ENCODE measurements at regions not wholly inside any gene's neighbourhood (a gene's known extent, or its start where the extent isn't known, plus 50 kb on each side); places are given as distances from the start of the nearest gene placed in this dataset.
"Not testable (repeated sequence)": the region's sequence is repeated elsewhere in the genome, so short reads cannot be mapped to it uniquely, and the experiment has no call there.

GRCh38 chr18:34942276-34942675 is 98.9 kb upstream of the MAPRE2 start:
- no peak for DNase-seq

DNA sequence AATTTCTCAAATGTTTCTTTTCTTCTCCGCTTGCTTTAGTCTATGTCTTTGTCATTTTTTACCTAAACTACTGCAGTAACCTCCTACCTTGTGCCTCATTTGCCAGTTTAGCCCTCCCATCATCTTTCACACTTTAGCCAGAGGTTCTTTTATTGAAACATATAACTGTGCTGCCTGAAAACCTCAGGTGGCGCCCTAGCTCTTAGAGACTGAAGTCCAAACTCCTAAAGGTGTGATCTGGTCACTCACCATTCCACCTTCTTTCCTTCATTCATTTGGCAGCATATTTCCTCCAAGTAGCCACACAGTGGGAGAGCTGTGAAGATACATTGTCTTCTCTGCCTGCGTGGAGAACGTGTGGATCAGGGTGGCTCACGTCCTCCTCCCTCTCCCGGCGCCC is 98.2 kb upstream of the MAPRE2 start:
- no peak for DNase-seq

DNA sequence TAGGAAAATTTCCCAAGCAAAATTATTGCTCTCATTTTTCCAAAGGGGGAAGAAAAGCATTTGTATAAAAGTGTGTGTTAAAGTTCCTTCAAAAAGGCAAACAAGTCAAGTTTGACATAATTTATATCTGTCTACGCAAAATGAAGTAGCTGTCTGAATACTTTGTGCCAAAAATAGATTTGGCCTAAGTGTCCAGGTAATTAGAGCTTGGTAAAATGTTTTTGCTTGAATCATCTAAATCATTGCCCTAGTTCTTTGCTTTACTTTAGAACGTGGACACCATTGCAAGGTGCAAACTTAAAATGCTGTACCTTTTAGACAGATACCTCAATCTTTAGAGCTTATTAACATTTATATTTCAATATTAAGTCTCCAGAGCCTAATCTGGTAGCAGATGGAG is 97.6 kb upstream of the MAPRE2 start:
- no peak for DNase-seq

DNA sequence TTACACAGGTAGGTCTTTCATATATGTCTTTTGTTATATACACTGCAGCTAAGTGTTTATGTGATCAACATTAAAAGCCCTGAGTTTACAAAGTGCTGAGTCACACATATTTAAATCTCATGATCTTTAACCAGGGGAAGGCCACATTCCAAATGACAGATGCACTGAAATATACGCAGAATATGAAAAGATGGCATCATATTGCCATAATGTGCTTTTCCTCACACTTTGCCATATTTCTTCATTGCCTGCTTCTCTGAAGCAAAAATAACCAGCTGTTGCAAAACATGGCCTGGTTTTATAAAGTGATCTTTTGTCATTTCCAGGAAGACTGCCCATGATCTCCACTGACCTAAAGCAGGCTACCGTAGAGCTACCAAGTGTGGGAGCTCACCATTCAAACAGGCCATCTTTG is 93.5 kb upstream of the MAPRE2 start:
- DNase-seq, result peak in 1 of 2 donors; percentile 23

DNA sequence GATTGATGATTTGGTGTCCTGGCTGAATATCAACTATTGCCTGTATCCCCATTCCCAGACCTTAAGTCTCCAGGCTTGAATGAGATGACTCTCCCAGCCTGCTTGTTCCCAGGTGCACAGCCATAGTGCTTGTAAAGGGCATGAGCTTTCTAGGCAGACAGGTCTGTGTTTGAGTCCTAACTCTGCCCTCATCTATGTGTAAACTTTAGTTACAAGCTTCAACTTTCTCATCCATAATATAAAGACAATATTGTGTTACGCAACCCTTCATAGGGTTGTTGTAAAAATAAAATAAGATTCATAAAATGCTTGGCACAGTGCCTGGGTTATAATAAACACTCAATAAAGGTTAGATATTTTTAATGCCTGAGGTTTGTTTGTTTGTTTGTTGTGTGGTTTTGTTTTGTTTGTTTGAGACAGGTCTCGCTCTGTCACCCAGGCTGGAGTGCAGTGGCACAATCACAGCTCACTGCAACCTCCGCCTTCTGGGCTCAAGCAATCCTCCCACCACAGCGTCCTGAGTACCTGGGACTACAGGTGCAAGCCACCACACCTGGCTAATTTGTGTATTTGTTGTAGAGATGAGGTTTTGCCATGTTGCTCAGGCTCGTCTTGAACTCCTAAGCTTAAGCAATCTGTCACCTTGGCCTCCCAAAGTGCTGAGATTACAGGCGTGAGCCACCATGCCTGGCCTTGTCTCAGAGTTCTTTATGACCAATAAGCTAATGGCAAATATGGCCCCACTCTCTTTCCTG is 89.4 kb upstream of the MAPRE2 start:
- DNase-seq, result no peak

GRCh38 chr18:34953212-34953611 is 88.0 kb upstream of the MAPRE2 start:
- no peak for DNase-seq

DNA sequence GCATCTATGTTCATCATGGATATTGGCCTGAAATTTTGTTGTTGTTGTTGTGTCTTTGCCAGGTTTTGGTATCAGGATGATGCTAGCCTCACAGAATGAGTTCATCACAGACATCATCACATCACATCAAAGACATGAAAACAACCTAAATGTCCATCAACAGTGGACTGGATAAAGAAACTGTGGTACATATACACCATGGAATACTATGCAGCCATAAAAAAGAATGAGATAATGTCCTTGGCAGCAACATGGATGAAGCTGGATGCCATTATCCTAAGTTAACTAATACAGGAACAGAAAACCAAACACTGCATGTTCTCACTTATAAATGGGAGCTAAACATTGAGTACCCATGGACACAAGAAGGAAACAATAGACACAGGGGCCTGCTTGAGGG is 85.7 kb upstream of the MAPRE2 start:
- DNase-seq, result not testable (repeated sequence)

- DNase-seq, result no peak
Measured at GRCh38 chr18:34956663-34957062, 84.5 kb upstream of the MAPRE2 start.

- DNase-seq, result no peak
Measured at GRCh38 chr18:34957119-34957863, 83.9 kb upstream of the MAPRE2 start.

- DNase-seq, result no peak
Measured at GRCh38 chr18:34957864-34958259, 83.4 kb upstream of the MAPRE2 start.

GRCh38 chr18:34959211-34959829 is 81.9 kb upstream of the MAPRE2 start:
- DNase-seq, result no peak

DNA sequence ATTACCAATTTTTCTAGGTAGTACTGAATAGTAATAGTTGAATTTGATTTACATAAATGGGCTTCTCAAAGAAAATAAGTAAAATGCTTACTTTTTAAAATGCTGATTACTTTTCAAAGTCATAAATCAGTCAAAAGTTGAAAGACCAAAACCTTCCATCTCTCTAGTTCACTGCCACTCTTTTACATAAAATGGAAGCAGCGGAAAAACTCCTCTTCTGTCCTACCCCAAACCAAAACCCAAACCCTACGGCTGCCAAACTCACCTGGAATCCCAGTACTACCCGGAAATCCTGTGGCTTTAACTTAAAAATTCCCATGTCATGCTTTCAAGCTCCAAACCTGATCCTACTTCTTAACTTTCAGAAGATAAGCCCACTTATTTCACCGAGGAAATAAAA is 81.2 kb upstream of the MAPRE2 start:
- DNase-seq, result no peak

GRCh38 chr18:34965108-34965507 is 76.1 kb upstream of the MAPRE2 start:
- no peak for DNase-seq

GRCh38 chr18:34965566-34965965 is 75.6 kb upstream of the MAPRE2 start:
- DNase-seq, result peak in 1 of 2 donors; percentile 9

- DNase-seq, result no peak
Measured at GRCh38 chr18:34970106-34970505, 71.1 kb upstream of the MAPRE2 start.

GRCh38 chr18:34971313-34971712 is 69.9 kb upstream of the MAPRE2 start:
- DNase-seq, result no peak

DNA sequence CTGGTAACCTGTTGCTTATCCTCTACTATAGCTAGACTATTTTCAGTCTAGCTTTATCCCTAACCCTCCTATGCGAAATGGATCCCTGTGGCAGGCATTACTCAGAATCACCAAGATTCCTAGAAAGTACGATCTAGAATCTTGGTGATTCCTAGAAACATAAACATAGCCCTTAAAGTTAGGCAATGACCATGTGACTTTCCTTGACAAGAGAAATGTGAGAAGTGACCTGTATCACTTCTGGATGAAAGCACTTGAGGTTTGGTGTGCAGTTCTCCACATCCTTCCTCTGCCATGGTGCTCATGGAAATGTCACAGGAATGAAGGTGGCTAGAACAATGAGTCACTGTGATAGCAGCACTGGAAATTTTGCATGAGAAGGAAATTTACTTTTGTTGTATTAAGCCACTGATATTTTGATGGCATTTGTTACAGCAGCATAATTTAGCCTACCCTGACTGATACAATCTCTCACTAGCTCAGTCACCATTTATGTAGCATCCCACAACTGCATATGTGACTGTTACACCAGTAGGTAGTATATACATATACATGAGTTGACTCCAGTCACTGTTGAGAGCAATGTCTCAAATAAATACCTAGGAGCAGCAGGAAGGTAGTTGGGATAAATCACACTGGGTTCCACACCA is 68.3 kb upstream of the MAPRE2 start:
- DNase-seq, result no peak

DNA sequence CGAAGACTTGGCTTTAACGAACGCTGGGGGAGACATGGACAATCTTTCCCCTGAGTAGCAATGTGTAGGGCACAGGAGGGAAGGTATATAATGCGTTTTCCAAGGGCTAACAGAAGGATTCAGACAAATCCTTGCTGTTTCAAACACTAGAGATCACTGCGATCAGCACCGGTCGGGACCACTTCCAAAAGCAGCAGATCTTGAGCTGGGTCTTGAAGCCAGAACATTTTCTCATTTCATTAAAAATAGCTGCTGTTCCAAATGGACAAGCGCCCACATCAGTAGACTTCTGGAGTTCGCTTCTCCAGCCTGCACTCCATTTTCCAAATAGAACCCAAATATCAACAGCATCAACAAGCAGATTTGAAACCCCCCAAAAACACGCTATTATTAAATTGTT is 65.1 kb upstream of the MAPRE2 start:
- DNase-seq, result no peak

DNA sequence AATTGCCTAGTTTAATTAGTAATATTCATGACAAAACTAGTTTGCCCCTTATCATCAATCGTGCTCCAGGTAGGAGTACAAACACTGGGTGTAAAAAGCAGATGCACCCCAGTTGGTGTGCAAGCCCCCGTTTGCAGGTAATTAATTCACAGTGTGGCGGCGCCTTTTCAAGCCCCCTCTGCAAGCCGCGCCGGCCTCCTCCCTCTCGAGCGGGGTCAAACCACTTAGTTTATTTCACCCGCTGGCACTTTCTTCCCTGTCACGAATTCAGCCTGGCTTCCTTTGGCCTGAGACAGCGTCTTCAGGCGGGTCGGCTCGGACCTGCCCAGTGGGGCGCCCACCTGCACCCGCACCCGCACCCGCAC is 64.7 kb upstream of the MAPRE2 start:
- no peak for DNase-seq

DNA sequence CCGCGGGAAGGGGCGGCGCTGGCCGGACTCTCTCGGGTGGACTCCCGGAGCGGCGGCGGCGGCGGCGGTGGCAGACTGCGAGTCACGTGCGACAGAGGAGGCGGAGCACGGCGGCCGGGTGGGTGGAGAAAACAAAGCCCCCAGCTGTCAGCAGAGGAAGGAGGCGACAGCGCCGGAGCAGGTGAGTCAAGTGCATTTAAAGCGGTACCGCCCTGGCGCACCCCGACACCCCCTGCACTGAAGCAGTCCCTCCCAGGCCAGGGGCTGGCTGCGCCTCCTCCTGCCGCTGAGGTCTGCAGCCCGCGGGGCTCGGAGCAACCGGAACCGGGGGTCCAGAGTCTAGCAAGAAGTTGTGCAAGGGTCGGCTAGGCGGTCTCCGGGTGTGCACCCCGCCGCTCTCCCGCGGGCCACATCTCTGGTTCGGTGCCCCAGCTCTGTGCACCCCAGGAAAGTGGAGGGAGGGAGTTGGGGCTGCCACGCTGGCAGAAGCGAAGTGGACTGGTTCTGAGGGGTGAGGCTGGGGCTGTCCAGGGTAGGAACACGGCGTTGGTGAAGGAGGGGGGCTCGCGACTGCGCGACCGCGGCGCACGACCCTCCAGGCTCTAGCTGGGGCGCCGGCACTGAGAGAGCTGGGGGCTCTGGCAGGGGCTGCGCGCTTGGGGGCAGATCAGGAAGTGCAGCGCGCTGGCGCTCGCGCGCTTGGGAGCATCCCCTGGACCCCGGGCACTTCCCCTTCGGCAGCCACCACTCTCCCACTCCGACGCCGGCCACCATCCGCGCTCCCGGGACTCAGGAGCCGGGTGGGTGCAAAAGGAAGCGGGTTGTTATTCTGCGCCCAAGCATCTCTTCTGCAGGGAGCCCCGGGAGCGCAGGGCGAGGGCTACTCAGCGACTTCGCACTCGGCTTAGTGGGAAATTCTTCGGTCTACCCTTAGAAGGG is 64.0 kb upstream of the MAPRE2 start:
- peak; percentile 86 to 91 for DNase-seq

- peak in 1 of 2 donors; percentile 30 for DNase-seq
Measured at GRCh38 chr18:34977838-34978532, 63.2 kb upstream of the MAPRE2 start.

DNA sequence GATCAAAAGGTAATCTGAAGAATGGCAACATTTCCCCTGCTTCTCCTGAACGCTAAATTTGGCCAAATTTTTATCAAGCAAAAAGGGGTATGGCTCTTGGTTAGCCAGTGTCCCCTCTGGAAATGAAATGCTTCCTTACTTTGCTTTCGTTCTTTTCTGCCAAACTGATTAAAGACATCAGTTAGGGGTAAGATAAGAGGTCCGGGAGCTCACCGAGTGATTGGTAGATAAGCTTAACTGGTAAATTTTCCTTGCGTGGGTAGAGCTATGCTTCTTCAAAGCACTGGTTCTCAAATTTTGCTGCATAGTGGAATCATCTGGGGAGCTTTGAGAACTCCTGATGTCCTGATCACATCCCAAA is 62.7 kb upstream of the MAPRE2 start:
- DNase-seq, result peak in 1 of 2 donors; percentile 69
